DOHH2 (cell line): ENCODE measurements at regions not wholly inside any gene's neighbourhood (a gene's known extent, or its start where the extent isn't known, plus 50 kb on each side); places are given as distances from the start of the nearest gene placed in this dataset.

ENCODE experiments used
- CTCF ChIP-seq: fragments of 200-600 bp; sonication (generic); IDR thresholded peaks from one replicate; pipeline ENCODE4 v1.5.1; 2014; ENCODE audit warnings: antibody characterized with exemption, mild to moderate bottlenecking, low read depth, low read length; ENCODE audit not compliant: poor library complexity, severe bottlenecking
- EZH2phosphoT487 ChIP-seq: fragments of 200-600 bp; sonication (generic); IDR thresholded peaks from 2 replicates; pipeline ENCODE4 v1.6.1; 2017; ENCODE audit warnings: borderline replicate concordance, mild to moderate bottlenecking, antibody characterized with exemption, low read length, moderate library complexity, mixed read lengths

- TF ChIP-seq CTCF: no peak
- TF ChIP-seq EZH2phosphoT487: no peak
Observed at GRCh38 chr12:92604786-92605185, 98.0 kb upstream of the PLEKHG7 start.
